GM21825 (cell line): ENCODE measurements at regions not wholly inside any gene's neighbourhood (a gene's known extent, or its start where the extent isn't known, plus 50 kb on each side); places are given as distances from the start of the nearest gene placed in this dataset.

ENCODE experiments used
- ATAC-seq: cut with Tn5 transposase; IDR thresholded peaks from one replicate; pipeline ENCODE4 v1.9.1; 2021; ENCODE audit warnings: mild to moderate bottlenecking, moderate library complexity; ENCODE audit not compliant: unreplicated experiment

DNA sequence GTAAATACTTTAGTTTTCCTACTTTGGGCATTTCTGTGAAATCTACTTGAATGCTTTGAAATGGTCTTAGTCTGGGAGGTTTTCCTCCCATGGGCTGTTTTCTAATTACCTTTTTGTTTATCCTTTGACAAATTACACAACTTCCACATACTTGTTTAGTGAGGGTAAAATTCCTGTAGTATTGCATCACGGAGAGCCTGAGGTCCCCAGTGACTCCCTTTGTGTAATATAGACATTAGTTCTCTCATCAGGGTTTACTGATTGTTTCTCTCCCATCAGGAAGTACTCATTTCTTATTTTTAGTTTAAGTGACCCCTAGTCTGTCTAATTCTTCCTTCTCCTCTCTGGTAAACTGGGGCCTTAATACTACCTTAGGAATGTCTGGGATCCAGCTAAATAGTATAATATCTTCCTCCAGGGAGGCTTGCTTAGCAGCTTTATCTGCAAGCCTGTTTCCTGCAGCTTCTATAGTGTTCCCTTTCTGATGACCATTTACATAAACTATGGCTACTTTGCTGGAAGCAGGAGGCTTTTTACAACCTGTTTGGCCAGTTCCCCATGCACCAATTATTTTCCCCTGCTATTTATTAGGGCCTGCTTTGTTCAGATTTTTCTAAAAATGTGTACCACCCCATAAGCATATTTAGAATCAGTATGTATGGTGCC, 87.2 kb upstream of the XCR1 start:
- ATAC-seq: no peak

DNA sequence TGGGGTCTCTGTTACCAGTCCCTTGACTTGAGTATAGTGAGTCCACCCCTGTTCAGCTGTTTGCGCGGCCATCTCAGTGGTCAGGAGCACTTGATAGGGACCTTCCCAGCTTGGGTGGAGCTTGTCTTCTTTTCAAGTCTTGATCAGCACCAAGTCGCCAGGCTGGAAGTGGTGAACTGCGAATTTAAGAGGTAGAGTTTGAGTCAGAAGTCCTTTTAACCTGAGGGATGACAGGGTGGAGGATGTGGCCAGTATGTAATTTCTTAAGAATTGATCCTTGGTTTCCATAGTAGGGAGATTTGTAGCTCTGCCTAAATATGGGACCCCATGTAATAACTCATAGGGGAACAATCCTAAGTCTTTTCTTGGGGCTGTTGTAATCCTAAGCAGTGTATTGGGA, 86.3 kb upstream of the XCR1 start:
- no peak for ATAC-seq

DNA sequence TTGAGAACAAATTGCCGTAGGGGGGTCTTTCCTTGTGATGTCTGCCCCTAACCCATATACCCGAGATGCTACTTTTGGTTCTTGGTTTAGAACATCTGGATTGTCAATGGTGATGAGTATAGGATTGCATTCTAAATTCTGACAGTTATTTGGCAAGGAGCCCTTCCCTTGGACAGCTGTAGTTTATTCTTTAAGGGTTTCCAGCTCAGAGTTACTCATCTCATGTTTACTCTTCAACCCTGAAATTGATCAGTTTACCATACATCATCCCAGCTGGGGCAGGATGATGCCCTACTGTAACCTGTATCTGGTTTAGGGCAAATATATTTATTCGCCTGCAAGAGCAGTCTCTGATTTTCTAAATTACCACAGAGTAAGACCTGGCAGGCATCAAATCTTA, 85.7 kb upstream of the XCR1 start:
- ATAC-seq: no peak

DNA sequence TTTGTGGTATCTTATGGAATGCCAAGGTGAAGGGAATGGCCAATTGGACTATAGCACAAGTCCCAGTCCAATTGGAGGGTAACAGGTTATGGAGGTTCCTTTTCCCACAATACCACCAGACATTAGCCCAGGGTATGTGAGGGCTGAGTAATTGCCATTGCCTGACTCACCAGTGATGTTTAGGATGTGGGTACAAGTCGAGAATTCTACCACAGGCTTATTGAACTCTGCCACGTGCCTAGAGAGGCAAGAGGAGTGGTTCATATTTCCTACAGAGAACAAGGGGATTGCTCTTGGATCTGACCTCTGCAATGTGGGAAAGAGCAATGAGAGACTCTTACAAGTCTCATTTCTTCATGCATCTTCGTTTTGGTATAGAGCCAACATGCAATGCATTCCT, 85.0 kb upstream of the XCR1 start:
- ATAC-seq: no peak

DNA sequence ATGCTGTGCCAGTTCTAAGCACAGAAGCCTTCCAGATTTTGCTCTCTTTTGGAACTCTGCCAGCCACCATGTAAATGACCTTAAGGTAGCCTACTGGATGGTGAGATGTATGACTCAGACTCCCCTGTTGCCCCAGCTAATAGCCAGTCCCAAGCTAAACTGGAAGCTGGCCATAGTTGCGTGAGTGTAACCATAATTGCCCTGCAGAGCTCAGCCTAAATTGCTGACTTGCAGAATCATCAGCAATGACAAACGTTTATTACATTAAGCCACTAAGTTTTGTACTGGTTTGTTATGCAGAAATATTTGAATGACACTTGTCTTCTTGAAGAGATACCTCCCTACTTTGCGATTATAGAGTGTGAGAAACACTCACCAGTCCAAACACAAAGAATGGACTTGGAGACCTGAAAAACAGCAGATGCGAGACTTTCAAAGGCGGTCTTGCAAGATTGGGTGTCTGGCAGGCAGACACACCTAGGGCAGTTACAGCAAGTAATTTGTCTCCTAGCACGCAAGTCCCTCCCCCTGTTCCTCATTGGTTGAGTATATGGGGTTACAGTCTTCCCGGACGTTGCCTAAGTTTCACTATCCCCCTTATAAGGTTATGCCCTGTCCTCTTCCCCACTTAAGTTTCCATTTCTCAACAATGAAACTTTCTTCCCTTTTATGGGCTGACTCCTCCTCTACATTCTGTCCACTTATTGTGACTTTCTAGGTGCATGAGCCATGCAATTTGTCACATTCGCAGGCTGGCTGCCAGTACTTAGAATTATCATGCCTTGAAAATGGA, 83.6 kb upstream of the XCR1 start:
- ATAC-seq: no peak

DNA sequence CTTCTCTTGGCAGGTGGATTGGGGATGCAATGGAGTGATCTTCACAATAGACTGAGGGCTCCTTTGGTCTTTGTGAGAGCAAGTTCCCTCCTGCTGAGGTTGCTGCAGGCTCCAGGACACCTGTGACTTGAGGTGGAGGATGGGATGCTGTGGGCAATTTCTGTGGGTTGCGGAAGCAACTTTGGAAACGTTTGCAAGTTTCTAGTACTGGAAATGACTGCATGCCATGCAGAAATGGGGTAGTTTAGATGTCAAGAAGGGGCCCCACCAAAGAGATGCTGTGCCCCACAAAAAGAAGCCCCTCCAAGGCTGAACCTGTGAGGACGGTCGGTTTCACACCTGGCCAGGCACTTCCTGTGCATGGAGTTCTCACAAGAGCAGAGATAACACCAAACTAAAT, 80.4 kb upstream of the XCR1 start:
- ATAC-seq: no peak

DNA sequence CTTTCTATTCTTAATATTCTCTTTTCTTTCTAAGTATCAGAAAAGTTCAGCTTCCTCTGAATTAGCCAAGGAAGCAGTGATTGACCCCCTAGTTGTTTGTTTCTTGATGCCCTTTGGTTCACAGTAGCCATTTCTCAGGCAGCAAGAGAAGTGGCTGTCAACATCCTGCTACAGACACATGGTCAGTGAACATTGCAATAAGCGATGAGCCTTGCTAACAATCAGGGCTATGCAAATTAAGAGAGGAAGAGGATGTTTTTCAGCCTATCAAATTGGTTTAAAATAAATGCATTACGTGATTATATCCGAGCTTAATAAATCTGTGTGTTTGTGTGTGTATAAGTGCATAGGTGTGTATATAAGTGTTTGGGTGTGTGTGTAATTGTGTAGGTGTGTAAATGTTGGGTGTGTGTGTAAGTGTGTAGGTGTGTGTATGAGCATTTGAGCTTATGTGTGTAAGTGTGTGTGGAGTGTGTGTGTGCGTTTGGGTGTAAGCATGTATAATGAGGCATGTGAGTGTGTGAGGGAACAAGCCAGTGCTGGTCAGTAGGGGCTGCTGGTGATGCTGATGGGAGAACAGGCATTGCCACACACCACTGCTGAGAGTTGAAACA, 78.1 kb upstream of the XCR1 start:
- ATAC-seq: no peak

DNA sequence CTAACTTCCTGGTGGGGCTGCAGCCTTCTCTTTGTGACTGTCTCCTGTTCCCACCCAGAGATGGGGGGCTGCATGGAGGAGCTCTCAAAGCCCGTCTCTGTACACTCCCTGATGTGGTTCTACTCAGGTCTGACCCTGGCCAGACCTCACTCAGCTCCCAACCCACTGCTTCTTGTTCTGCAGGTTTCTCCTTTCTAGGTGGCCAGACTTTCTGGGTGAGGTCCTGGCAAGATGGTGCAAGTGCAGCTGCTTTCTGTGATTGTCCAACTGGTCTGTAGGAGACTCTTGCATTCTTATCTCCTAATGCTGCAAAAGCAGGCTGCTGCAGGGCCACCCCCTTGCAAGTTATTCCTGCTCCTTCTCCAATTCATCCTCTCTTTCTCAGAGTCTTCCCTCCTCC, 77.4 kb upstream of the XCR1 start:
- no peak for ATAC-seq

DNA sequence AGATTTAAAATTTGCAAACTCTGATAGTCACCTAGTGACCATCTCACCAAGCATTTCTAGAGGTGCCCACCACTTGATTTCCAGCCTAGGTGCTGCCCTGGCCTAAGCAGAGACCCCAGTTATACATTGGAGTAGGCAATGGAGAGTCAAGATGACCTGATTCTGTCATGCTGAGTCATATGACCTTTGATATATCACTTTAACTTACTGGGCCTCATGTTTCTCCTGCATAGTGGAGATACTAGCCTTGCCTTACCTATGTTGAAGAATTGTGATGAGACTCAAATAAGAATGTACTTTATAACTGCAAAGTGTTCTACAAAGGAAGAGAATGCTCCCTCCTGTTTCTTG, 75.5 kb upstream of the XCR1 start:
- no peak for ATAC-seq

DNA sequence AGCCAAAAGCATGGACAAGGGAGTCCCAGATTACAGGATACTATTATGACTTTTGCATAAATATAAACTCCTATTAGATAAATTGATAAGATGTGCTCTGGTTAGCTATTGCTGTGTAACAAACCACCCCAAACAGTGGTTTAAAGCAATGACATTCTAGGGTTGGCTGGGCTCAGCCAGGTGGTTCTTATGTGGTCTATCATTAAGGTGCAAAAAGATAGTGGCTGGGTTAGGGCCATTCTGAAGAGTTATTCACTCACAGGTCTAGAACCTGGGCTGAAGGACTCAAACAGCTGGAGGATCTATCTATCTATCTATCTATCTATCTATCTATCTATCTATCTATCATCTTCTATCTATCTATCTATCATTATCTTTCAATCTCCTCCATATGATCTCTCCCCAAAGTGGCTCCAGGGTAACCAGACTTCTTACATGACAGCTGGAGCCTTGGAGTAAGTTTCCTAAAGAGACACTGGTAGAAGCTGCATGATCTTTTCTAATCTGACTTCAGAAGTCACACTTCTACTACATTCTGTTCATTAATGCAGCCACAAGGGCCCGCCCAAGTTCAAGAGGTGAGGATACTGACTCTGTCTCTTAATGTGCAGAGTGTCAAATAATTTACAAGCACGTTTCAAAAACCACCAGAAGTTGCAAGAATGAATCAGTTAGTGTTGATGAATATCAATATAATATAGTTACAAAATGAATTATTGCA, 74.9 kb upstream of the XCR1 start:
- no peak for ATAC-seq

DNA sequence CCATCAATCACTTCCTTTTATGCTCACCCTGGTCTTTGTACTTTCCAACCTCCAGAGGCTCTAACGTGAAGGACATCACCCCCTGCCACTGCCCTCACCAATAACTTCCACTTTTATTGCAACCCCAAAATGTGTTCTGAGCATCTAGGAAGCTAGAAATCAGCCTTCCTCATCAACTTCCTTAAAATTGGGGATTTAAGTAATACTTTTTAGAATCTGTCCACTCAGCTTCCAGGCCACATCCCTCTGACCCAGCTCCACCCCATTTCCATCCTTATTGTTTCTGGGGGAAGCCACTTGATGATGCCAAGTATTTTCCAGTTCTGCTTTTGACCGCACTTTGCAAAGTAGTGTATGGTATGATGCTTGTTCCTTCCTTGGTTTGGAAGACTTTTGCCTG, 73.5 kb upstream of the XCR1 start:
- no peak for ATAC-seq

DNA sequence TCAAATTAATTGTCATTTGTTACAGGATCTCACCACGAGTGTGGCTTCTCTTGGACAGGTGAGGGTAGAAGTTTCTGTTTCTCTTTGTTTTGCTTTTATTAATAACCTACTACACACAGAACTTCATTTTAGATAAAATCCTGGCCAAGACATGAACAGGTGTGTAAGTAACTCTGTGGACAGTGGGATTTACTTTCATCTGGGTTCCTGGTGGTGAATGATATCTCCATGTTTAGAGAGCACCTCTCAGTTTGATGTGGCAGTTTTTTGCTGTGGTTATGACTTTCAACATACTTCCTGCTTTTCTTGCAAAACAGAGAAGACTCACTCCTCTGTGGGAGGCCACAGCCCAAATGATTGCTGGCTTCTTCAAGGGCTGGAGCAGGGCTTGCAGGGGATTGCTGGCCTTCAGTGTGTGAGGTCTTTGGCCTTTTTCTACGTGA, 71.1 kb upstream of the XCR1 start:
- peak; percentile 44 for ATAC-seq

DNA sequence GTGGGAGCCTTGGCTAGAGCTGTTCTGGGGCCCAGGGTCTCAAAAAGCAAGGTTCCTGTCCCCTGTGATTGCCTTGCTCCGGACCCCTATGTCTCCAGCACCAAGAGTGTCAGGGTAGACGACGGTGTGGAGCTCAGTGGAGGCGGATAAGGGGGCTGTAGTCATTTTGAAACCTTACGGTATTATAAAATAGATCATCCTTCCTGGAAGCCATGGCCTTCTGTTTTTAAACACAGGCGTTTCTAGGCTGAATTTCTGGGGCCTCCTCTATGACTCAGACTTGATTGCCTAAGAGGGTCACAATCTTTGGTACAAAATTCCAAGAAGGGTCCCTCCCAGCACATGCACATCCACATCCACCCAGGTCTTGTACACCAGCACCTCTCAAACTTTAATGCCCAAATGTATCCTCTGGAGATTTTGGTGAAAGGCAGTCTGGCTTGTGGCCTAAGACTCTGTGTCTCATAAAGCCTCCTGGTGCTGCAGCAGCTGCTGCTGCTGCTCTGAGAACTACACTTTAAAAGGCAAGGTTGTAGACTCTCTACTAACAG, 70.5 kb upstream of the XCR1 start:
- peak; percentile 23 for ATAC-seq

DNA sequence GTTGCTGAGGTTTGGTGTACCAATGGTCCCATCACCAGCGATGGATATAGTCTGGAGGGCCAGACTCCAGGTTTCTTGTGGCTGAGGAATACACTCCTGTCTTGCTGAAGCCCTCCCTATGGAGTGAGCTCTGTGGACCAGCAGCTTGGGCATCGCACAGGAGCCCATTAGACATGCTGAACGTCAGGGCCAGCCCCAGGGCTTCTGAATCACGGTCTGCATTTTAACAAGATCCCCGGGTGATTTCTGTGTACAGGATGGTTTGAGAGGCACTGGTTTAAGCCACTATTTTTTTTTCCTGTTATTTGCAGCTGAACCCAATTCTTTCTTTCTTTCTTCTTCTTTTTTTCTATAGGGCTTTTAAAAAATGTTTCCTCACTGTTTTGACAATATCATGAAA, 69.5 kb upstream of the XCR1 start:
- no peak for ATAC-seq

DNA sequence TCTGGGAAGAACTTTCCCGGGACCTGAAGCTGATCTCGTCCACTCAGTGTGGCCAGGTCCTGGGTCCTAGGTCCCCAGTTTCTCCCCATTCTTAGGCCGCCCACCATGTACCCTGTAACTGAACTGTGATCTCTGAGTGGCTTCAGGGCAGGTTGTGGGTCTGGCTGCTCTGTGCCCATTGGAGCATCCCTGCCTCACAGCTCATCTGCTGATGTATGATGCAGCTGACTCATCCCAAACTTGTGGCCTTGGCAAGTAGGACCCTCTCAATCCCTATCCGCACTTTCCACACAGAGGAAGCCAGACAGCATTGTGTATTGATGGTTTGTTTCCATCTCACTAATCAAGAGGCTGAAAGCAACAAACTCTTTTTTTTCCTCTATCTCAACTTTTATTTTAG, 69.1 kb upstream of the XCR1 start:
- no peak for ATAC-seq

DNA sequence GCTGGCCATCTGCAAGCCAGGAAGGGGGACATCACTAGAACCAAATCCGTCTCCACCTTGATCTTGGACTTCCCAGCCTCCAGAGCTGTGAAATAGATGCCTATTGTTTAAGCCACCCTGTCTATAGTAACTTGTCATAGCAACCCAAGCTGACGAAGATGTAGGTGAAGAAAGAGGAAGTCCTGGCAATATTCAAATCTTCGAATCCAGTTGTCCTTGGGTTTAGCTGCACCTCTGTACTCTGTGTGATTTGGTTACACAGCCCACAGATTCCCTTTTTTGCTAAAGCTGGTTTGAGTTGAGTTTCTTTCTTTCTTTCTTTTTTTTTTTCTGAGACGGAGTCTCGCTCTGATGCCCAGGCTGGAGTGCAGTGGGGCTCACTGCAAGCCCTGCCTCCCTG, 68.0 kb upstream of the XCR1 start:
- peak; percentile 36 for ATAC-seq

DNA sequence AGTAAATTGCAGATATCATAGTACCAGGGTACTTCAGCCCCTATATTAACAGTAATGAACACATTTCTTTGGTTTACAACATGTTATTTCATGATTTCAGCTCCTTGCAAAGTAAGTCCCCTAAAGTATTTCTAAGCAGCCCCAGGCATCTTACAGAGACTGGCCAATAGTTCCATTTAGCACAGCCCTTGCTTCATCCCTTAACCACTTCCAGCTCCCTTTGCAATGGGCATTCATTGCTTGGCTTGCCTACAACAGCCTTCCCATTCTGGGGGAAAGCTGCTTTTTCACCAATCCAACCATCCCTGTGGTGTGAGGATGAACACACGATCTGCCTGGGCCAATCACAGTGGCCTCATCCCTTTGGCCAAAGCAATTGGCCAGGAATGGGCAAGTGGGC, 67.2 kb upstream of the XCR1 start:
- no peak for ATAC-seq

DNA sequence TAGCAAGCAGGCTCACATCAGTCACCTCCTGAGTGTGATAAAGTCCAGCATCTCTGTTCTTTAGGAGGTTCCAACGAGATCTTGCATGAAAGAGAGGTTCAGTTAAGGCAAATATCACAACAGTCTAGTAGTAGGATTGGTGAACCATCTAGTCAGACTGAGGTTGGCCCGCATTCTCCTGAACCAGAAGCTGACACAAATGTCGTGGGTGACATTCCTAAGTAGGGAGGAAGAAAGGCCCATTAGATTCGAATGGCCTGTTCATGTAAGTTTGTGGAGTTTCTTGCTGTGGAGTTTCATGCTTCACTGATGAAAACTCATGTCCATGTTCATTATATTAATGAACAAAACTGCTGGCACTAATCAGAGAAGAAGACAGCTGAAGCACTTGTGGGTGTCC, 66.7 kb upstream of the XCR1 start:
- no peak for ATAC-seq

DNA sequence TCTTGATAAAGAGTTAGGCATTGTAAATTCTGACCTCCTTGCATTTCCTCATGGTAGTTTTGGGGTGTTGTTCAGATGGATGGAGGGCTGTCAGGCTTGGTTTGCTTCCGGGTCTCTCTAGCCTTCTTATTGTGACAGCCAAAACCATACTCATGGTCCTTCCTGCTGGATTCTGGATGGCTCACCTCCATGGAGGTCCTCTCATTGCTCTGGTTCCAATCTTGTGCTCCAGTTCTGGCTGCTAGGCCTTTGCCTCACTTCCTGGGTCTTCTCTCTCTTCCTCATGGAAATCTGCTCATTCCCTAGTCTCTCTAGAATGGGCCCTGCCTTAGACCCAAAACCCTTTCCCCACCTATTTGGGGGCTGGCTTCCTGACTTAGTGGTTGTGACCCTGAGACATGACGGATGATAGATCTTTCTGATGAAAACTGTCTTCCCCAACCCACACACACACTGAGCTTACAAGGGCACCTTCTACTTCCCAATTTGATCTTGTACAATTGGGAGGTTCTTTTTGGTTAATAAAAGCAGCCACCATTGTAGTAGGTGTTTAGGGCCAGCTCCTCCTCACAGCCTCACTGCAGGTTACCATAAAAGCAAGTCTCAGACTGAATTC, 66.2 kb upstream of the XCR1 start:
- ATAC-seq: no peak

DNA sequence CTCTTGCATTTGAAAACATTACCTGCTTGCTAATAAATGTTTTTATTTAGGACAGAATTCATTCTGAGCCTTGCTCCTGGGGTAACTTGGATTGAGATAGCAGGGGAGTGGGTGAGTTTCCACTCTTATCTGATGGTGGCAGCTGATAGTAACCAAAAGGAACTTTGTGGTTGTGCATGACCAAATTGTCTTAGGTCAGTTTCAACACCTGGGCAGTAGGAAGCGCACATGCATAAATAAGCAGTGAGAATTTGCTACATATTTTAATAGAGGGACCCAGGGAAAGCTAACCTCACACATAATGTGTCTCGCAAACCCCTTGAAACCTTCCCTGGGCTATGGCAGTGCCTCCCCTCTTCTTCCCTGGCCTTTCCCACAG, 65.4 kb upstream of the XCR1 start:
- ATAC-seq: peak; percentile 41
